ENCODE measurements at regions not wholly inside any gene's neighbourhood (a gene's known extent, or its start where the extent isn't known, plus 50 kb on each side); places are given as distances from the start of the nearest gene placed in this dataset.

- peaks cover 12% of the 10 kb centered on the region for H3K4me1 Mint-ChIP-seq
- no peak for DNase-seq
- Histone ChIP-seq H3K27me3 (ENCODE audit: control insufficient read depth, insufficient read depth, low read length, poor library complexity, severe bottlenecking) (no peaks in the 10 kb centered on the region), H3K36me3 (ENCODE audit: control insufficient read depth, insufficient read depth, low read length) (no peaks in the 10 kb centered on the region), H3K27ac (ENCODE audit: low read depth, low read length) (no peak overlapping the region), H3K4me1 (ENCODE audit: control insufficient read depth, insufficient read depth, low read length) (peaks cover 3% of the 10 kb centered on the region), H3K4me3 (ENCODE audit: low read length) (no peak overlapping the region), H3K9ac (ENCODE audit: extremely low read depth, low read length, poor library complexity, severe bottlenecking) (no peak overlapping the region), H3K9me3 (ENCODE audit: control insufficient read depth, low read length) (no peaks in the 10 kb centered on the region)
- H3K27me3 Mint-ChIP-seq (ENCODE audit: insufficient read depth): no peaks in the 10 kb centered on the region
- no peaks in the 10 kb centered on the region for H3K9me3 Mint-ChIP-seq
- no peak overlapping the region for H3K4me3 Mint-ChIP-seq
- no peak for TF ChIP-seq CTCF (conservative IDR thresholded peaks at IDR 0.05)
- no peaks in the 10 kb centered on the region for H3K36me3 Mint-ChIP-seq (ENCODE audit: low read depth)
- 83% methylated on average over 4 to 5 of the region's 5 CpGs for WGBS, 2 experiments (ENCODE audit: insufficient coverage in 1 of 2, insufficient read length in 1 of 2)
- H3K27ac Mint-ChIP-seq: no peak overlapping the region
Measured at GRCh38 chr6:98601716-98602115, 232.7 kb upstream of the POU3F2 start.

- H3K4me1 ChIP-seq (ENCODE audit: control insufficient read depth, insufficient read depth, low read length): peaks cover 7% of the 10 kb centered on the region
- no peak for DNase-seq
- WGBS, 2 experiments (ENCODE audit: insufficient coverage in 1 of 2, insufficient read length in 1 of 2): 90% methylated on average over 1 of the region's 1 CpG; no CpG with 5 or more reads in 1 of the 2 experiments
- H3K9me3 ChIP-seq (ENCODE audit: control insufficient read depth, low read length): peaks cover 9% of the 10 kb centered on the region
- no peaks in the 10 kb centered on the region for H3K36me3 ChIP-seq (ENCODE audit: control insufficient read depth, insufficient read depth, low read length)
- no peak overlapping the region for H3K4me3 ChIP-seq (ENCODE audit: low read length)
- no peak overlapping the region for H3K27ac ChIP-seq (ENCODE audit: low read depth, low read length)
- no peaks in the 10 kb centered on the region for H3K27me3 ChIP-seq (ENCODE audit: control insufficient read depth, insufficient read depth, low read length, poor library complexity, severe bottlenecking)
- Mint-ChIP-seq H3K36me3 (ENCODE audit: low read depth) (no peaks in the 10 kb centered on the region), H3K9me3 (peaks cover 13% of the 10 kb centered on the region), H3K4me1 (peaks cover 15% of the 10 kb centered on the region), H3K4me3 (no peak overlapping the region), H3K27me3 (ENCODE audit: insufficient read depth) (no peaks in the 10 kb centered on the region), H3K27ac (no peak overlapping the region)
- no peak overlapping the region for H3K9ac ChIP-seq (ENCODE audit: extremely low read depth, low read length, poor library complexity, severe bottlenecking)
- no peak for TF ChIP-seq CTCF (conservative IDR thresholded peaks at IDR 0.05)
Measured at GRCh38 chr6:98605705-98606104, 228.7 kb upstream of the POU3F2 start.

GRCh38 chr6:98627129-98627775 lies 207.1 kb upstream of the POU3F2 start:
- H3K9ac ChIP-seq (ENCODE audit: extremely low read depth, low read length, poor library complexity, severe bottlenecking): no peak overlapping the region
- Mint-ChIP-seq H3K36me3 (ENCODE audit: low read depth) (no peaks in the 10 kb centered on the region), H3K4me3 (no peak overlapping the region), H3K27me3 (ENCODE audit: insufficient read depth) (peaks cover 10% of the 10 kb centered on the region), H3K4me1 (peaks cover 5% of the 10 kb centered on the region), H3K27ac (peak overlapping the region; percentile 7), H3K9me3 (no peaks in the 10 kb centered on the region)
- H3K27me3 ChIP-seq (ENCODE audit: control insufficient read depth, insufficient read depth, low read length, poor library complexity, severe bottlenecking): peaks cover 14% of the 10 kb centered on the region
- no peaks in the 10 kb centered on the region for H3K9me3 ChIP-seq (ENCODE audit: control insufficient read depth, low read length)
- H3K4me1 ChIP-seq (ENCODE audit: control insufficient read depth, insufficient read depth, low read length): no peaks in the 10 kb centered on the region
- WGBS, 2 experiments (ENCODE audit: insufficient coverage in 1 of 2, insufficient read length in 1 of 2): 86% methylated on average over 4 of the region's 4 CpGs; no CpG with 5 or more reads in 1 of the 2 experiments
- H3K27ac ChIP-seq (ENCODE audit: low read depth, low read length): no peak overlapping the region
- H3K36me3 ChIP-seq (ENCODE audit: control insufficient read depth, insufficient read depth, low read length): no peaks in the 10 kb centered on the region
- no peak for TF ChIP-seq CTCF (conservative IDR thresholded peaks at IDR 0.05)
- H3K4me3 ChIP-seq (ENCODE audit: low read length): no peak overlapping the region
- no peak for DNase-seq
